Gastroesophageal sphincter (tissue), 4 donors: ENCODE measurements at regions not wholly inside any gene's neighbourhood (a gene's known extent, or its start where the extent isn't known, plus 50 kb on each side); places are given as distances from the start of the nearest gene placed in this dataset.

ENCODE experiments used
- ATAC-seq: fragments of 150-250 bp; one replicate; pipeline ENCODE4 v1.9.1; 2016; ENCODE audit warnings: mild to moderate bottlenecking, moderate library complexity
- H3K27ac ChIP-seq, 4 donors: fragments of 200-600 bp; sonication (generic) in 3 of 4; 1 replicate in 3 of 4; 2 replicates in 1 of 4; pipeline ENCODE4 v1.5.1; 2016 to 2019
- H3K27me3 ChIP-seq: fragments of 200-600 bp; sonication (generic); one replicate; pipeline ENCODE4 v1.5.1; 2019
- H3K36me3 ChIP-seq, 2 donors: fragments of 200-600 bp; sonication (generic); one replicate each; pipeline ENCODE4 v1.5.1; 2019; ENCODE audit warnings: control low read depth in 1 of 2
- H3K4me1 ChIP-seq, 3 donors: fragments of 200-600 bp; sonication (generic); 1 replicate in 2 of 3; 2 replicates in 1 of 3; pipeline ENCODE4 v1.5.1; 2016 to 2019; ENCODE audit warnings: control low read depth in 2 of 3
- H3K4me3 ChIP-seq, 2 donors: fragments of 200-600 bp; sonication (generic); one replicate each; pipeline ENCODE4 v1.5.1; 2019; ENCODE audit warnings: mild to moderate bottlenecking in 1 of 2, moderate library complexity in 1 of 2
- H3K9me3 ChIP-seq, 3 donors: fragments of 200-600 bp; sonication (generic); one replicate each; pipeline ENCODE4 v1.5.1; 2017 to 2019; ENCODE audit warnings: control low read depth in 2 of 3
- EP300 ChIP-seq: sonication (generic); formaldehyde crosslinking; IDR thresholded peaks from one replicate; pipeline ENCODE4 v1.6.1; 2017; ENCODE audit warnings: antibody characterized with exemption, mild to moderate bottlenecking
- POLR2A ChIP-seq, 2 donors: fragments of 450-650 bp; IDR thresholded peaks; one replicate each; pipeline ENCODE4 v1.6.1; 2017; ENCODE audit warnings: antibody characterized with exemption in 2 of 2, mild to moderate bottlenecking in 2 of 2, moderate library complexity in 1 of 2
- POLR2AphosphoS5 ChIP-seq: sonication (generic); formaldehyde crosslinking; IDR thresholded peaks from one replicate; pipeline ENCODE4 v1.6.1; 2017; ENCODE audit warnings: antibody characterized with exemption
- WGBS, 2 donors: methylation state at CpG; one replicate each; pipeline ENCODE4 v1.1.5; 2018; ENCODE audit warnings: low coverage in 1 of 2; 5-methylcytosine and 5-hydroxymethylcytosine counted together
- TF ChIP-seq, protein P1 (sequence below), 4 experiments: fragments of 200-600 bp in 2 of 4; fragments of 450-650 bp in 2 of 4; sonication (generic) in 1 of 4; IDR thresholded peaks; one replicate each; pipeline ENCODE4 v1.5.1; 2017 to 2019; ENCODE audit warnings: antibody characterized with exemption in 4 of 4, mild to moderate bottlenecking in 2 of 4, moderate library complexity in 2 of 4

DNA sequence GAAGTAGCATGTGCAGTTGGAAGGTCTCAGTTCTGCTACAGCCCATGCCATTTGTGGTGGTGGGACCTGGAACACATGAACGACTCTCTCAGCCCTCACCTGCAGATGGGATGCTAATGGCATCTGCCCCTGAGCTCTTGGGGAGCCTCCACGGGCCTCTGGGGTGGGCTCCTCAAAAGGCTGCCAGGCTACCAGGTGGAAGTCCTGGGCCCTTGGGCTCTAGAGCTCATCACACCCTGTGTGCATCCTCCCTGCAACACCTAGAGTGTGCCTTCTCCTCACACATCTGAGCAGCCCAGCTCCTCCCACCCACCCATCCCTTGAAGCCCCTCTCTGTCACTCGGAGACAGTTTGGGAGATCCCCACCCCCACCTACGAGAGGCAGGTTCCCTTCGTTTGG is 231.8 kb upstream of the MYT1L start:
- Histone ChIP-seq H3K36me3 (no peaks in the 10 kb centered on the region), H3K27ac (no peak overlapping the region), H3K9me3 (no peaks in the 10 kb centered on the region), H3K27me3 (no peaks in the 10 kb centered on the region), H3K4me3 (no peak overlapping the region), H3K4me1 (no peaks in the 10 kb centered on the region)
- no CpG with 5 or more reads among the region's 5 CpGs for WGBS, 2 donors
- ATAC-seq: no peak
- TF ChIP-seq, protein P1, sequence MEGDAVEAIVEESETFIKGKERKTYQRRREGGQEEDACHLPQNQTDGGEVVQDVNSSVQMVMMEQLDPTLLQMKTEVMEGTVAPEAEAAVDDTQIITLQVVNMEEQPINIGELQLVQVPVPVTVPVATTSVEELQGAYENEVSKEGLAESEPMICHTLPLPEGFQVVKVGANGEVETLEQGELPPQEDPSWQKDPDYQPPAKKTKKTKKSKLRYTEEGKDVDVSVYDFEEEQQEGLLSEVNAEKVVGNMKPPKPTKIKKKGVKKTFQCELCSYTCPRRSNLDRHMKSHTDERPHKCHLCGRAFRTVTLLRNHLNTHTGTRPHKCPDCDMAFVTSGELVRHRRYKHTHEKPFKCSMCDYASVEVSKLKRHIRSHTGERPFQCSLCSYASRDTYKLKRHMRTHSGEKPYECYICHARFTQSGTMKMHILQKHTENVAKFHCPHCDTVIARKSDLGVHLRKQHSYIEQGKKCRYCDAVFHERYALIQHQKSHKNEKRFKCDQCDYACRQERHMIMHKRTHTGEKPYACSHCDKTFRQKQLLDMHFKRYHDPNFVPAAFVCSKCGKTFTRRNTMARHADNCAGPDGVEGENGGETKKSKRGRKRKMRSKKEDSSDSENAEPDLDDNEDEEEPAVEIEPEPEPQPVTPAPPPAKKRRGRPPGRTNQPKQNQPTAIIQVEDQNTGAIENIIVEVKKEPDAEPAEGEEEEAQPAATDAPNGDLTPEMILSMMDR (IDR thresholded peaks at IDR 0.05): no peak
- no peak for TF ChIP-seq POLR2A (IDR thresholded peaks at IDR 0.05)

DNA sequence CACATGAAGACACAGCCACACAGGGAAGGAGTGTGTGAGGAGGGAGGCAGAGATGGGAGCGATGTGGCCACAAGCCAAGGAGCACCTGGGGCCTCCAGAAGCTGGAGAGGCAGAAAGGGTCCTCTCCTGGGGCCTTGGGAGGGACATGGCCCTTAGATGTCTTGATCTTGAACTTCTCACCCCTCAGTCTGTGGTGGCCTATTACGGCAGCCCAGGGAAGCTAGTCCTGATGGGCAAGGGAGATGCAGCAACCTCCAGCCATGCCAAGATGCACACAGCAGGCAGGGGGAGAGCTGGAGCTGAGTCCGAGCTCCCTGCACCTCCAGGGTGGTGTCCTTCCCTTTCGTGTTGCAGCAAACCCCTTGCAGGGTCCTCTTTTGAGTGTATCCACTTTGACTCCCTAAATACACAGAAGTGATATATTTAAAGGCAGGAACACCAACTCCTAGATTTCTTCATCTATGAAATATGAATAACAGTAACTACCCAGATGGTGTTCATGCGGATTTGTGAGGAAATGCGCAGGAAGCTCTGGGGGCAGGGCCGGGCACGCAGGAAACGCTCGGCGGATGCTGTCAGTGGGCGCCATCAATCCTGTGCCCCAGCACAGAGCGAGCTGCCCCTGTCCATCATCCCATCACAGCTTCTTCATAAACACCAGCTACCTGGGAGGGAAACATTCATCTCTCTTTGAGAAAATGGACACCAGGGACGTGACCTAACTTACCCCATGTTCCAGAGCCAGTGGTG is 230.4 kb upstream of the MYT1L start:
- H3K36me3 ChIP-seq: no peaks in the 10 kb centered on the region
- H3K9me3 ChIP-seq: no peaks in the 10 kb centered on the region
- ATAC-seq: no peak
- no peak overlapping the region for H3K4me3 ChIP-seq
- 79 to 80% methylated on average over 1 to 4 of the region's 14 CpGs for WGBS, 2 donors
- no peaks in the 10 kb centered on the region for H3K27me3 ChIP-seq
- no peaks in the 10 kb centered on the region for H3K4me1 ChIP-seq
- no peak overlapping the region for H3K27ac ChIP-seq
- TF ChIP-seq POLR2AphosphoS5 (no peak), POLR2A (IDR thresholded peaks at IDR 0.05) (no peak), EP300 (no peak)
- TF ChIP-seq, protein P1 (IDR thresholded peaks at IDR 0.05): no peak

DNA sequence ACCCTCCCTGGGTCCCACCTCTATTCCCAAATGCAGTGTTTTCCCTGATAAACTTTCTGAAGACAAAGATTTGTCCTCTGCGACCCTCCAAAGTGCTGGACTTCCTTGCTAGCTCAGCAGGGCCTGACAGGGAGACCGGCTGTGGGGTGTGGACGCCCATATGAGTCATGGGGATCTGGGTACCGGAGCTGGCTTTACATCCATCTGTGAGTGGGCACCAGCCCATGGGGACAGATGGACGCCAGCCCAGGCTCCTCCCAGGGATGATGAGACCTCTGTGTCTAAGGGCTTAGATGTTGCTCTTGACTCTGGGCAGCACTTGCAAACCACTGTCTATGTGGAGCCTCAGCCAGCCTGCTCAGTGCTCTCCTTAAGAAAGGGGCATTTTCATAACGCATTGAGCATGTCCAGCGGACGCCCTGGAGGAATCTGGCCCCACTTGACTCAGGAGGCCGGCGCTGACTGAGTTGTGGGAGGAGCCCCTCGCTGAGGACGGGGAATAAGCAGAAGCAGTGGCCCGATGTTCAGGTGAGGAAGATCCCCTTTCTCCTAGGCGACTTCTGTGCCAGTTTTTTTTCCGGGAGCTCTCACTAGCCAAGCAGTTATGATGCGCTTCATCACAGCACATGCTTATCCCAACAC is 229.4 kb upstream of the MYT1L start:
- 70 to 71% methylated on average over 2 to 4 of the region's 16 CpGs for WGBS, 2 donors
- no peaks in the 10 kb centered on the region for H3K9me3 ChIP-seq
- H3K36me3 ChIP-seq: no peaks in the 10 kb centered on the region
- H3K27me3 ChIP-seq: no peaks in the 10 kb centered on the region
- ATAC-seq: no peak
- TF ChIP-seq POLR2A (IDR thresholded peaks at IDR 0.05) (no peak), POLR2AphosphoS5 (no peak), EP300 (no peak)
- TF ChIP-seq, protein P1 (IDR thresholded peaks at IDR 0.05): no peak
- H3K4me3 ChIP-seq: no peak overlapping the region
- H3K27ac ChIP-seq: no peak overlapping the region
- H3K4me1 ChIP-seq: no peaks in the 10 kb centered on the region

DNA sequence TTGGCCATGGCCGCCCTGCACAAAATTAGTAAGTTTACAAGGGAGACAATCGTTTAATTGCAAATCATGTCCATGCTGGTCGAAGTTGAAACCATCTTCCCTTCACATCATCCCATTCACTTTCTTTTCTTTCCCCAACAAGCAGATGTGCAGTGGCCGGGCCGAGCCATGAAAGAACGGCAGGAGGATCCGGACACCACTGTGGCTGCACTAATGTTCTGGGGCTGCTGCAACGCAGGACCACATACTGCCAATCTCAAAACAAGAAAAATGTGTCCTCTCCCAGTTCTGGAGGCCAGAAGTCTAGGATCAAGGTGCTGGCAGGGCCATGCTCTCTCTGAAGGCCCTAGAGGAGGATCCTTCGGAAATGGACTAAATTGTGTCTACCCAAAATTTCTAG is 227.4 kb upstream of the MYT1L start:
- H3K36me3 ChIP-seq: no peaks in the 10 kb centered on the region
- TF ChIP-seq EP300 (no peak), POLR2A (IDR thresholded peaks at IDR 0.05) (no peak), POLR2AphosphoS5 (no peak)
- TF ChIP-seq, protein P1 (IDR thresholded peaks at IDR 0.05): no peak
- WGBS, 2 donors: 81 to 90% methylated on average over 8 of the region's 9 CpGs
- ATAC-seq: no peak
- H3K27ac ChIP-seq: no peak overlapping the region
- H3K4me1 ChIP-seq: no peaks in the 10 kb centered on the region
- H3K27me3 ChIP-seq: no peaks in the 10 kb centered on the region
- H3K4me3 ChIP-seq: no peak overlapping the region
- H3K9me3 ChIP-seq: peaks cover 0 to 8% (median 0%) of the 10 kb centered on the region in 3 donors

DNA sequence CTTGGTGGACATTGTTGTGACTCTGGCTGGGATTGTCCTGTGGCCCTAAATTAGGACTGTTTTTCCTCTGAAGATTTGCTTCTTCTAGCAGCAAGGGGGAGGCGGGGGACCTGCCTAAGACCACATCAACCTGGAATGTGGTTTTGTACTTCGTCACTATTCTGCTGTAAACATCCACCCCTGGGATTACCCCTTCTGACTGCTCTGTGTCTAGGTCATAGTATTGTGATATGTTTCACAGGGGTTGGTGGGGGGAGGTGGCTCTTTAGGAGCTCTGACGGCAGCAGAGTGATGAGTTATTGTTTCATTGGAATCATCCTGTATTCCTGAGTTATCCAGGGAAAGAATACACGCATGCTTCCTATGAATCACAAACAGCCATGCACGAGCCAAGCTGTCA is 226.4 kb upstream of the MYT1L start:
- no peak for TF ChIP-seq POLR2A (IDR thresholded peaks at IDR 0.05)
- TF ChIP-seq, protein P1 (IDR thresholded peaks at IDR 0.05): no peak
- Histone ChIP-seq H3K27ac (no peak overlapping the region), H3K27me3 (no peaks in the 10 kb centered on the region), H3K4me3 (no peak overlapping the region), H3K36me3 (no peaks in the 10 kb centered on the region), H3K9me3 (peaks cover 0 to 18% (median 0%) of the 10 kb centered on the region in 3 donors), H3K4me1 (no peaks in the 10 kb centered on the region)
- no peak for ATAC-seq
- WGBS, 2 donors: 37% methylated on average over 3 of the region's 5 CpGs; no CpG with 5 or more reads in 1 of the 2 donors
